ENCODE measurements at regions not wholly inside any gene's neighbourhood (a gene's known extent, or its start where the extent isn't known, plus 50 kb on each side); places are given as distances from the start of the nearest gene placed in this dataset.

GRCh38 chr2:217573571-217573970, 429.2 kb downstream of the TNS1 start:
- DNase-seq, result no peak

- no peak for DNase-seq
Observed at GRCh38 chr2:217570394-217570793, 432.4 kb downstream of the TNS1 start.

GRCh38 chr2:217568289-217568971, 434.4 kb downstream of the TNS1 start:
- DNase-seq, result no peak

GRCh38 chr2:217563565-217563964, 439.2 kb downstream of the TNS1 start:
- no peak for DNase-seq

- no peak for DNase-seq
Observed at GRCh38 chr2:217562871-217563480, 439.8 kb downstream of the TNS1 start.

DNA sequence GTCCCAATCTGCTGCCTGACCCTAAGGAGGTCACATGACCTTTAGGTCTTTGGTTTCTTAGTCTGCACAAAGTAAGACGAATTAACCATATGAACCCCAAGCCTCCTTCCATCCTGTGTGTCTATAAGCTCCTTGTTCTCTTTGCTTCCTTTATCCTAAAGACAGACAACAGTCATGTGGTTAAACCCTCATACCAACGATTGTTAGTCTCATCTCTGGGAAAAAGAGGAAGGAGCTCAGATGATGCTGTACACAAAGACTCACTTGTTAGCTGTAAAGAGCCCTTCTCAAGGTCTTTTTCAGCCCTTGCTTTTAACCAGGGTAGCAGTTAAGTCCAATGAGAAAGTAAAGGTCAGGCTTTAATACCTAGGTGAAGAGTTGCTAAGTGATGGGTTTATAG, 443.7 kb downstream of the TNS1 start:
- DNase-seq, result no peak

DNA sequence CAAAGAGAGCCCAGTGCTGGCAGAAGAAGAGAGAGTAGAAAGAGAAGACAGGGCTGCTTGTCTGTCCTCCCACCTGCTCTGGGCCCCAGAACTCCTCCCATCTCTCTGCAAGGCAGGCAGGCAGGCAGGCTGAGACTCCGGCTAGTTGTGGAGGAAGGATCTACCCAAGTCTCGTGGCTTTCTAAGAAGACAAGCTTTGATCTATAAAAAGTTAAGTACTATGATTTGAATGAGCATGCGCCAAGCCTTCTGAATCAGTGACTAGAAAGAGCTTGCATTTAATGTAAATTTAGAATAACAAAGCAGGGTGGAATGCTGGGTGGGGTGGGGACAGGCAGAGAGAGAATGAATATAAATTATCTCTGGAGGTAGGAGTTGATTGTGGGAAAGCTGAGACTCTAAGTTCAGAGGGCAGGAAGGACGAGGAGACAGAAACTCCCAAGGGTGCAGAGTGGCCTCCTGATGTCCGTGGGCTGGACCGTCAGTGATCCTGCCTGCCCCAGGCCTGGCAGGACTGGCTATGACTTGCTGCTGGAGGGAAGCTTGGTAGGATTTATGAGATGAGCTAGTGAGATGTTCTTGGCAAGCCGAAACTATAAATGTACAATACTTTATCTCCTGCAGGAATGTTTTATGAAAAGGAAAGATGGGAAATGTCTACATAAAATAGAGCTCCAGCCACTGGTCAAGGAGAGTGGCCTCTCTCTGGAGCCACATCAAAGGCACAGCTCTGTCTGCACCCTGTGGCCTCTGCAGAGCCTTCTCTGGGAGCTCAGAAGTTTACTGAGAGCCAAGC, 447.5 kb downstream of the TNS1 start:
- no peak for DNase-seq

DNA sequence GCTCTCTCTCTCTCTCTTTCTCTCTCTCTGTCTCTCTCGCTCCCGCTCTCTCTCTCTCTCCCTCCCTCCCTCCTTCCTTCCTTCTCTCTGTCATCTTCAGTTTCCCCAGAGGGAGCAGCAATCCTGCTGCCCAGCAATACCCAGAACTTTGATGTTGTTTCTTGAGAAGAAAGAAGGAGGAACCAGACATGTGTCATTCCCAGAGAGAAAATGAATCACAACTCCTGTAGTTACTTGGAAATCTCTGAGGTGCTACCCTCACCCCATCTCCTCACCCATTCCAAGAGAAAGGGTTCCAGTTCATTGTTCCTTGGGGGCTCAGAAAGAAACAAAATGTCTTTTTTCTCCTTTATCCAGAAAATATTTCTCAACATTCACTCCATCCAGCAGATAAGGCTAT, 449.1 kb downstream of the TNS1 start:
- DNase-seq, result no peak

- no peak for DNase-seq
Observed at GRCh38 chr2:217553202-217553601, 449.6 kb downstream of the TNS1 start.

GRCh38 chr2:217552081-217552480, 450.7 kb downstream of the TNS1 start:
- DNase-seq, result no peak

DNA sequence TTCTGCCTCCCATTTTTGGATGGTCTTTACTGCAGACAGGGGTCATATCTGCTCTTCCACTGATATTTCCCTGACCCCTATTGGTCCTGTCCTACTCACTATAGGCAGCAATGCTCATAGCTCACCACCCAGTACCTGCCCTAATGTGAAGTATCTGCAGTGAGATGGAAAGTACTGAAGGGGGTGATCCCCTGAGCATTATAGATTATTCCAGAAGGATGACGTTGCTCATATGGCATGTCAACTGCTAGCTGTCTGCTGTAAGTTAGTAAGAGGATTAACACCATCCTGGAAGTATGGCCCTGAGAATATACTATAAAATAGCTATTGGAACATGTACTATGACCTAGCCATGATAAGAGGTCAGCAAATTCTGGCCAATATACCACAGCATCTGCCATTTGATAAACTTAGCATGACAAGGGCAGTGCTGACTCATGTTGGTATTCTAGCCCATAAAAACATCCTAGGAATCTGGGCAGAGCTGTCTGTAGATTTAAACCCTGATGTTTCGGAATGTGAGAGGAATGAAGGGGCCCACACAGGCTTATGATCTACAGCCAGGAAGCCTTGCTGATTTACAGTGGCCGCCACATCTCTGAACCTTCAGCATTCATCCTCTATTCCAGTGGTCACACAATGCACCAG, 451.4 kb downstream of the TNS1 start:
- DNase-seq, result no peak

DNA sequence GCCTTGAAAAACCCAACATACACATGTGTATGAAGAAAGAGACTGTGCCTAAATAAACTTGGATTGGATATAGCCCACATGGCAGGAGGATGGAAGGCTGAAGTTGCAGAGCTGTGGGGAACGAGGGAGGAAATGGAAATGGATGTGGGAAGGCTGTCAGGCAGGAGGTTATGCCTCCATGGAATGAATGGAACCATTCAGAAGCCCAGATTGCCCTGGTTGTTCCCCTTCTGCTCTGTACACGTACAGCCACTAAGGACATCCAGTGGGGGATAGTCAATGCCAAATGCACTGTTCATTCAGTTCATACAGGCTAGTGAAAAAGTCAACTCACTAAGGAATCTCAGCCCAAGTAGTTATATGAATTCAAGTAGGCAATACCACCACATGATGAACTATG, 463.7 kb downstream of the TNS1 start:
- no peak for DNase-seq

DNA sequence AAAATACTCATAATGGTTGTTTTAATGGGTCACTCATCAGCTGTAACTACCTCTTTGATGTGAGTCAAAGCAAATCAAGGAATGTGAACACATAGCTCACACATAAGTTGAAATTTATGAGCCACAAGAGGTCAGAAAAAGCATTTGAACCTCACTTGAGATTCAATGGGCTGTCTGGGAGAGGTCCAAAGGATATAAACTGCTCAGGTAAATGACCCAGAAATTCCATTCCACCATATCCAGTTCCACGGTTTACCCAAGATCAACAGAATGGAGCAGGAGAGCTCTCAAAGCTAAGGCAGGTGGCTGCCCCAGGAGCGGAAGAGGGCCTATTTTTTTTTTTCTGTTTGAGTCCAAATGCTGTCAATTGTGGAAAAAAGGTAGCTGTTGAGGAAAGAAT, 464.1 kb downstream of the TNS1 start:
- DNase-seq, result no peak

DNA sequence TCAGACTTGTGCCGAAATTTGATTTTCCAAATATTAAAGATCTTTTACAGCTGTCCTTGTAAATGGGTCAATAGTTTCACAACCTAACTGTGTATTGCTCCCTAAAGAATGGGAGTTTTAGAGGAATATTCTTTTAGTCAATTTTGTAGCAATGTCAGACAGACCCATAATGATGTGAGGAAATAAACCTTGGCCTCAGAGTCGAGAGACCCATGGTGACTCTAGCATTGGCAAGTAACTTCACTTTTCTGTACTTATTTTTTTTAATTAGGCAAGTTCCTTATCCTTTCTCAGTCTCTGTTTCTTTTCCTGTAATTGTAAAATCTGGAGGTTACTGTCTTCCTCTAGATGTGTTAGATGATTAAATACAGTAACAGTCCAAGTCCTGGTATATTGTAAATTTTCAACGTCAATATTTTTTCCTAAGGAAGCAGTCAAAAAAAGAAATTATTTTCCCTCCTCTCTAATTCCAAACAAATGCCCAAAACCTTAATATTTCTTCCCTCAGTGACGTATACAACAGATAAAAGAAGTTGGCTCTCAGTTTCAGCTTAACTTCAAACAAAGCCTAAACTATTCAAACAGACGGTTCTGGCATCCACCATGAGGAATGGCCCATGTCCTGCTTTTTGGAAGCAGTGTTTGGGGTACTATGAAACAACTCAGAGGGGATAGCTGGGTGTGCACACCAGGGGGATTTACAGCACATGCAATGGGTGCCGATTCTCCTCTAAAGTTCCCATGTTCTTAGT, 466.7 kb downstream of the TNS1 start:
- no peak for DNase-seq

- DNase-seq, result no peak
Observed at GRCh38 chr2:217530392-217531090, 472.3 kb downstream of the TNS1 start.

DNA sequence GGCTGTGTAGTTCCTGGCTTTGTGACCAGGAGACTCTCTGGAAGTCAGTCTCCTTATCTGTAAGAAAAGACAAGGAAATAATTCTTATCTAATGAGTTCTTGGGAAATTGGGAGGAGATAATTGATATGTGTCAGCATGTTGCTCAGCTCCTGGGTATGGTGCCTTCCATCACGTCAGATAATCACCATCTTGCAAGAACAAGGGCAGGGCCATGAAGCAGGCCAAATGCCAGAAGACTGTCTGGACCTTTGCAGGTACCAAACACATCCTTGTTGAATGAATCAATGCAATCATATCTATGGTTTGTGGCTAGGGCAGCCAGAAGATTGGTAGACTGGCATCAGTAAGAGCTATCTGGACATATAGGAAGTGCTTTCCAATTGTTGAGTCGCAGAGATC, 473.5 kb downstream of the TNS1 start:
- no peak for DNase-seq

- no peak for DNase-seq
Observed at GRCh38 chr2:217527590-217528202, 475.1 kb downstream of the TNS1 start.

GRCh38 chr2:217525076-217525475, 477.7 kb downstream of the TNS1 start:
- no peak for DNase-seq

- no peak for DNase-seq
Observed at GRCh38 chr2:217523286-217523685, 479.5 kb downstream of the TNS1 start.

GRCh38 chr2:217521820-217522219, 481.0 kb downstream of the TNS1 start:
- no peak for DNase-seq

- no peak for DNase-seq
Observed at GRCh38 chr2:217520356-217521010, 482.3 kb downstream of the TNS1 start.
